Upper lobe of left lung (tissue), 6 donors: ENCODE measurements at regions not wholly inside any gene's neighbourhood (a gene's known extent, or its start where the extent isn't known, plus 50 kb on each side); places are given as distances from the start of the nearest gene placed in this dataset.
A peak's percentile ranks its signal among the peaks of the same experiment; 100 is the strongest.

Experiments
- ATAC-seq, 2 donors: fragments of 200-7000 bp; cut with Tn5 transposase; one replicate each; pipeline ENCODE4 v1.9.1; 2022; ENCODE audit warnings: mild to moderate bottlenecking in 2 of 2, moderate library complexity in 2 of 2; ENCODE audit not compliant: low FRiP score in 2 of 2
- DNase-seq, 2 donors: peaks; one replicate each; pipeline ENCODE4 v3.0.0-alpha.2; 2019 to 2020
- H3K27ac ChIP-seq, 4 donors: fragments of 200-600 bp; sonication (generic); one replicate each; pipeline ENCODE4 v1.5.1; 2016 to 2019
- H3K27me3 ChIP-seq, 4 donors: fragments of 200-600 bp; sonication (generic); one replicate each; pipeline ENCODE4 v1.5.1; 2017 to 2019
- H3K36me3 ChIP-seq, 4 donors: fragments of 200-600 bp; sonication (generic); one replicate each; pipeline ENCODE4 v1.5.1; 2016 to 2019
- H3K4me1 ChIP-seq, 4 donors: fragments of 200-600 bp; sonication (generic); one replicate each; pipeline ENCODE4 v1.5.1; 2018 to 2019
- H3K4me3 ChIP-seq, 4 donors: fragments of 200-600 bp; sonication (generic); one replicate each; pipeline ENCODE4 v1.5.1; 2017 to 2019; ENCODE audit warnings: mild to moderate bottlenecking in 2 of 4, moderate library complexity in 1 of 4
- H3K9me3 ChIP-seq, 4 donors: fragments of 200-600 bp; sonication (generic); one replicate each; pipeline ENCODE4 v1.5.1; 2018 to 2019
- CTCF ChIP-seq, 6 experiments: fragments of 450-650 bp in 4 of 6; fragments of 200-600 bp in 2 of 6; sonication (generic) in 2 of 6; IDR thresholded peaks; one replicate each; pipeline ENCODE4 v1.5.1; 2016 to 2019; ENCODE audit warnings: antibody characterized with exemption in 6 of 6
- EP300 ChIP-seq, 4 donors: sonication (generic); formaldehyde crosslinking; IDR thresholded peaks; one replicate each; pipeline ENCODE4 v1.5.1; 2017; ENCODE audit warnings: antibody characterized with exemption in 4 of 4, control low read depth in 2 of 4
- POLR2A ChIP-seq, 4 donors: fragments of 450-650 bp; IDR thresholded peaks; one replicate each; pipeline ENCODE4 v1.5.1; 2016 to 2017; ENCODE audit warnings: antibody characterized with exemption in 4 of 4, mild to moderate bottlenecking in 2 of 4
- POLR2AphosphoS5 ChIP-seq, 2 donors: sonication (generic); formaldehyde crosslinking; IDR thresholded peaks; one replicate each; pipeline ENCODE4 v1.5.1; 2017; ENCODE audit warnings: antibody characterized with exemption in 2 of 2
- WGBS, 2 donors: methylation state at CpG; one replicate each; pipeline ENCODE4 v1.1.5; 2017 to 2018; 5-methylcytosine and 5-hydroxymethylcytosine counted together
- donor health status: DM: no; HTN: no; CAD: no; lungs with moderate emphysema.
- donor health status: DM: no; HTN: yes; CAD: no; lungs with severe emphysema.

- Histone ChIP-seq H3K9me3 (no peaks in the 10 kb centered on the region), H3K4me1 (peaks cover 21 to 40% (median 34%) of the 10 kb centered on the region in 4 donors), H3K36me3 (no peaks in the 10 kb centered on the region), H3K4me3 (no peak overlapping the region), H3K27me3 (no peaks in the 10 kb centered on the region), H3K27ac (no peak overlapping the region)
- no peak for TF ChIP-seq EP300 (IDR thresholded peaks at IDR 0.05)
- TF ChIP-seq CTCF (IDR thresholded peaks at IDR 0.05) = no peak
- TF ChIP-seq POLR2AphosphoS5 (IDR thresholded peaks at IDR 0.05) = no peak
- TF ChIP-seq POLR2A (IDR thresholded peaks at IDR 0.05) = no peak
- ATAC-seq (no peak), DNase-seq (no peak)
- WGBS, 2 donors = 96% methylated on average over 3 of the region's 3 CpGs
Measured at GRCh38 chr15:31444844-31445243, 118.2 kb downstream of the KLF13 start.

- ATAC-seq = no peak
- Histone ChIP-seq H3K4me3 (no peak overlapping the region), H3K27ac (no peak overlapping the region), H3K4me1 (peaks cover 8 to 25% (median 20%) of the 10 kb centered on the region in 4 donors), H3K36me3 (no peaks in the 10 kb centered on the region), H3K9me3 (no peaks in the 10 kb centered on the region), H3K27me3 (no peaks in the 10 kb centered on the region)
- 90 to 92% methylated on average over 7 of the region's 7 CpGs for WGBS, 2 donors
- no peak for TF ChIP-seq EP300 (IDR thresholded peaks at IDR 0.05)
- no peak for DNase-seq
Measured at GRCh38 chr15:31446546-31446945, 119.9 kb downstream of the KLF13 start.

- H3K9me3 ChIP-seq = no peaks in the 10 kb centered on the region
- no peak overlapping the region for H3K27ac ChIP-seq
- ATAC-seq (no peak), DNase-seq (no peak)
- WGBS, 2 donors = 59 to 64% methylated on average over 8 of the region's 8 CpGs
- no peak for TF ChIP-seq POLR2AphosphoS5 (IDR thresholded peaks at IDR 0.05)
- no peak for TF ChIP-seq POLR2A (IDR thresholded peaks at IDR 0.05)
- TF ChIP-seq CTCF (IDR thresholded peaks at IDR 0.05) = no peak
- TF ChIP-seq EP300 (IDR thresholded peaks at IDR 0.05) = no peak
- peaks cover 7 to 20% (median 17%) of the 10 kb centered on the region in 4 donors for H3K4me1 ChIP-seq
- no peaks in the 10 kb centered on the region for H3K36me3 ChIP-seq
- no peaks in the 10 kb centered on the region for H3K27me3 ChIP-seq
- no peak overlapping the region for H3K4me3 ChIP-seq
Measured at GRCh38 chr15:31447931-31448634, 121.4 kb downstream of the KLF13 start.

GRCh38 chr15:31448635-31448979 is 122.0 kb downstream of the KLF13 start:
- 17 to 27% methylated on average over 5 of the region's 5 CpGs for WGBS, 2 donors
- no peak overlapping the region for H3K27ac ChIP-seq
- no peaks in the 10 kb centered on the region for H3K27me3 ChIP-seq
- H3K9me3 ChIP-seq = no peaks in the 10 kb centered on the region
- H3K4me1 ChIP-seq = peaks cover 7 to 17% (median 13%) of the 10 kb centered on the region in 4 donors
- no peak overlapping the region for H3K4me3 ChIP-seq
- DNase-seq = peak in 1 of 2 donors; percentile 19
- no peaks in the 10 kb centered on the region for H3K36me3 ChIP-seq
- no peak for ATAC-seq
- TF ChIP-seq POLR2AphosphoS5 (IDR thresholded peaks at IDR 0.05) (peak in 1 of 2 donors; percentile 32), EP300 (IDR thresholded peaks at IDR 0.05) (no peak), CTCF (IDR thresholded peaks at IDR 0.05) (no peak), POLR2A (IDR thresholded peaks at IDR 0.05) (no peak)

- Histone ChIP-seq H3K27ac (no peak overlapping the region), H3K36me3 (no peaks in the 10 kb centered on the region), H3K4me1 (peaks cover 8 to 13% (median 9%) of the 10 kb centered on the region in 4 donors), H3K4me3 (no peak overlapping the region), H3K9me3 (no peaks in the 10 kb centered on the region), H3K27me3 (no peaks in the 10 kb centered on the region)
- DNase-seq (peak in 1 of 2 donors; percentile 11), ATAC-seq (no peak)
- WGBS, 2 donors = 94% methylated on average over 26 to 35 of the region's 36 CpGs
- TF ChIP-seq POLR2AphosphoS5 (IDR thresholded peaks at IDR 0.05) = no peak
- TF ChIP-seq POLR2A (IDR thresholded peaks at IDR 0.05) = no peak
- TF ChIP-seq CTCF (IDR thresholded peaks at IDR 0.05) = no peak
- no peak for TF ChIP-seq EP300 (IDR thresholded peaks at IDR 0.05)
Measured at GRCh38 chr15:31452595-31453557, 126.2 kb downstream of the KLF13 start.
